ENCODE measurements at regions not wholly inside any gene's neighbourhood (a gene's known extent, or its start where the extent isn't known, plus 50 kb on each side); places are given as distances from the start of the nearest gene placed in this dataset.

DNA sequence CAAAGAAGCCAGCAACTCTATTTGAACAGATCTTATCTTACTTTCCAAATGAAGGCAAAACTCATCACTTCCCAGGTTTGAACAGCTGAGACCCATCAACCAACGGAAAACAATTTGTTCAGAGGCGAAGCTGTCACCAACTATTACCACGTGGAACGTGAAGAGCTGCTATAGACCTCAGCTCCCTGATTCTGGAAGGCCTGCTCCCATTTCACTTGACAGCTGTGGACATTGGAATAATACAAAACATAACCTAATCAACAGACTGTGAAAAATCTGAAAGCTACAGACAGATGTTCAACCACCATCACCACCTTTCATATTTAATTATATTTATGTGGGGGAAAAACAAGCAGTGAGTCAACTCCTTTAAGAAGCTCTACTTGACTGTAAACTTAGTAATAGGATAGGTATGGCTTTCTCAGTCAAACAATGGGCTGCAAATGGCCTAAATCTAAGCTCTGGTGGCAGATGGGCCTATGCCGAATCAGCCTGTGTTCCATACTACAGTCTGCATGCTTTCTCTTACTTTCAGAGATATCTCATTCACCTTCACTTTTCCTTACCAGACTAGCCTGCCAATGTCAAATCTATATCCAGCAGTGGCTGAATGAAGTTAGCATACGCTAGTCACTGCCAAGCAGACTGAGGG is 896.4 kb downstream of the TDRD15 start:
- Histone ChIP-seq H3K36me3 (ENCODE audit: control insufficient read depth, insufficient read depth, low read length) (no peaks in the 10 kb centered on the region), H3K4me3 (ENCODE audit: low read depth, low read length) (no peak overlapping the region), H3K27me3 (ENCODE audit: control insufficient read depth, insufficient read depth, low read length) (no peaks in the 10 kb centered on the region)
- DNase-seq (ENCODE audit: low read depth): peak; percentile 2
- TF ChIP-seq, protein P1, sequence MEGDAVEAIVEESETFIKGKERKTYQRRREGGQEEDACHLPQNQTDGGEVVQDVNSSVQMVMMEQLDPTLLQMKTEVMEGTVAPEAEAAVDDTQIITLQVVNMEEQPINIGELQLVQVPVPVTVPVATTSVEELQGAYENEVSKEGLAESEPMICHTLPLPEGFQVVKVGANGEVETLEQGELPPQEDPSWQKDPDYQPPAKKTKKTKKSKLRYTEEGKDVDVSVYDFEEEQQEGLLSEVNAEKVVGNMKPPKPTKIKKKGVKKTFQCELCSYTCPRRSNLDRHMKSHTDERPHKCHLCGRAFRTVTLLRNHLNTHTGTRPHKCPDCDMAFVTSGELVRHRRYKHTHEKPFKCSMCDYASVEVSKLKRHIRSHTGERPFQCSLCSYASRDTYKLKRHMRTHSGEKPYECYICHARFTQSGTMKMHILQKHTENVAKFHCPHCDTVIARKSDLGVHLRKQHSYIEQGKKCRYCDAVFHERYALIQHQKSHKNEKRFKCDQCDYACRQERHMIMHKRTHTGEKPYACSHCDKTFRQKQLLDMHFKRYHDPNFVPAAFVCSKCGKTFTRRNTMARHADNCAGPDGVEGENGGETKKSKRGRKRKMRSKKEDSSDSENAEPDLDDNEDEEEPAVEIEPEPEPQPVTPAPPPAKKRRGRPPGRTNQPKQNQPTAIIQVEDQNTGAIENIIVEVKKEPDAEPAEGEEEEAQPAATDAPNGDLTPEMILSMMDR (IDR thresholded peaks at IDR 0.05; ENCODE audit: insufficient read depth, low read length, poor library complexity, severe bottlenecking): no peak

DNA sequence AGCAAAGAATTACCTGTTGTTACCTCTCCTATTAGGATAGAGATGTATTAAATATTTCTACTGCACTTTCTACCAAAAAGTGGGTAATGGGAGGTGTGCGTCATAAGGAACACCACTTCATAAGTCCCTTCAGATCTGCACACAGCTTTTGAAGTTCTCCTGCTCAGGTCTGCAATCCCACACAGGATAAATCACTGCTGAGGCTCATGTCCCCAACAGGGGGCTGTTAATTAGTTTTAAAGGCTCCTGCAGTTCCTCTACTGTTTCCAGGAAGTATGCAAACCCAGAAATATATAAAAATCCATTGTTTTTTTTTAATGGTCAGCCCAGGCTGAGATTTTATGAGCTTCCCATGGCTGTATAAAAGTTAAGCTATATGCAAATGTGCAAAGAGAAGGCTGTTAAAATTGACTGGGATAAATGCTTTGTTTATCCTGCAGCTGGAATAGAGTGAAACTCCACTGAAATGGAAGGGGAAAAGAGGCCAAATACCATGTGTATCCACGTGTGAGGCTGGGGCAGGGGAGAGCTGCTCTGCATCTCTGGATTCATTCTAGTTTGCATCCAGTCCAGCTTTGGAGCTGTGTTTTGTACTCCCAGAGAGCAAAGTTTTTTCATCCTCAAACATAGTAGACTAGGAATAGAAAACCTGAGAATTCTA is 903.7 kb downstream of the TDRD15 start:
- Histone ChIP-seq H3K36me3 (ENCODE audit: control insufficient read depth, insufficient read depth, low read length) (no peaks in the 10 kb centered on the region), H3K4me3 (ENCODE audit: low read depth, low read length) (no peak overlapping the region), H3K27me3 (ENCODE audit: control insufficient read depth, insufficient read depth, low read length) (no peaks in the 10 kb centered on the region)
- TF ChIP-seq, protein P1 (IDR thresholded peaks at IDR 0.05; ENCODE audit: insufficient read depth, low read length, poor library complexity, severe bottlenecking): no peak
- DNase-seq (ENCODE audit: low read depth): no peak

DNA sequence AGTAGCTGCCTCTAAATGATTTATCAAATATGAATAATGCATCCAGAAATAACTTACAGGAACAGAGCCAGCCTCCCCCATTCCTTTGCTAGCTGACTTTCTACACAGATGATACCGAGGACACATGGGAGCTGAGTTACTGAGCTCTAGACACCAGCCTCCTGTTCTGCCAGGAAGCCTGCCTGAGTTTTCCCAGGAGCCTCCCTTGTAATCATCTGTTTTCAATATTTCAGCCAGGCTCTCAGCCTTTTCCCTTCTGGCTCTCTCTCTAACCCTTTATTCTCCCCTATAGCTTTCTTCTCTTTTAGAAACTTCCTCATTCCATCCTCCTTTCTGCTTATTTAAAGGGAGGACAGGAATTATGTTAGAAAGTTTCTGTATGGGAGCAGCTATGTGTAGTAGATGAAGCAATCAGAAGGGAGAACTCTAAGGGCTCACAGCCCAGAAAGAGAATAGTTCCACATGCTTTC is 911.6 kb downstream of the TDRD15 start:
- no peak overlapping the region for H3K4me3 ChIP-seq (ENCODE audit: low read depth, low read length)
- H3K36me3 ChIP-seq (ENCODE audit: control insufficient read depth, insufficient read depth, low read length): no peaks in the 10 kb centered on the region
- TF ChIP-seq, protein P1 (IDR thresholded peaks at IDR 0.05; ENCODE audit: insufficient read depth, low read length, poor library complexity, severe bottlenecking): no peak
- no peak for DNase-seq (ENCODE audit: low read depth)
- H3K27me3 ChIP-seq (ENCODE audit: control insufficient read depth, insufficient read depth, low read length): no peaks in the 10 kb centered on the region

DNA sequence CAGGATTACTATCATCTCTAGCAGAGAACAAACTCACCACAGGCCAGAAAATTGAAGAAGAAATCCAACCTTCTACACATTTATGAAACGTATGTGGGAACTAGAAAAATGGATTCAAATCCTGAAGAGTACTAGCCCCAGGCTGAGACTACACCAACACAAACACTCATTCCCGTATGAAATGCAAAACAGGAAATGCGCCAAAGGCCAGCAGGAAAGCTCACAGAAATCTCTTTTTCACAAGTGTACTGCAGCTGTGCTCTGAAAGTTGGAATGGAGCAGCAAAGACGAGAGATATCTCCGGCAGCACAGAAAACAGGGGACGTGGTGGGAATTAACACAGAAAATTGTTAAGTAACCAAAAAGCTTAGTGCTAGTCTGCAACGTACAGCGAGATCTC is 913.5 kb downstream of the TDRD15 start:
- H3K4me3 ChIP-seq (ENCODE audit: low read depth, low read length): no peak overlapping the region
- TF ChIP-seq, protein P1 (IDR thresholded peaks at IDR 0.05; ENCODE audit: insufficient read depth, low read length, poor library complexity, severe bottlenecking): no peak
- H3K27me3 ChIP-seq (ENCODE audit: control insufficient read depth, insufficient read depth, low read length): no peaks in the 10 kb centered on the region
- no peak for DNase-seq (ENCODE audit: low read depth)
- no peaks in the 10 kb centered on the region for H3K36me3 ChIP-seq (ENCODE audit: control insufficient read depth, insufficient read depth, low read length)

DNA sequence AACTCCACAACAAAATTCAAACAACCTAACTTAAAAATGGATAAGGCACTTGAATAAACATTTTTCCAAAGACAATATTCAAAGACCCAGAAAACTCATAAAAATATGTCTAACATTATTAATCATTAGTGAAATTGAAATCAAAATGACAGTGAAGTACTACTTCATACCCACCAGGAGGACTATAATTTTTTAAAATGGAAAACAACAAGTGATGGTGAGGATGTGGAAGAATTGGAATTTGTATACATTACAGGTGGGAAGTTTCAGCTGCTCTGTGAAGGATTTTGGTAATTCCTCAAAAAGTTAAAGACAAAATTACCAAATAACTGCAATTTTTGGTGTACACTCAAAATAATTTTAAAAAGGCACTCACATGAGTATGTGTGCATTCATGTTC is 920.0 kb downstream of the TDRD15 start:
- Histone ChIP-seq H3K36me3 (ENCODE audit: control insufficient read depth, insufficient read depth, low read length) (no peaks in the 10 kb centered on the region), H3K27me3 (ENCODE audit: control insufficient read depth, insufficient read depth, low read length) (no peaks in the 10 kb centered on the region), H3K4me3 (ENCODE audit: low read depth, low read length) (no peak overlapping the region)
- no peak for DNase-seq (ENCODE audit: low read depth)
- TF ChIP-seq, protein P1 (IDR thresholded peaks at IDR 0.05; ENCODE audit: insufficient read depth, low read length, poor library complexity, severe bottlenecking): no peak

Data from kidney epithelial cell (primary cell).